ENCODE measurements at regions not wholly inside any gene's neighbourhood (a gene's known extent, or its start where the extent isn't known, plus 50 kb on each side); places are given as distances from the start of the nearest gene placed in this dataset.

DNA sequence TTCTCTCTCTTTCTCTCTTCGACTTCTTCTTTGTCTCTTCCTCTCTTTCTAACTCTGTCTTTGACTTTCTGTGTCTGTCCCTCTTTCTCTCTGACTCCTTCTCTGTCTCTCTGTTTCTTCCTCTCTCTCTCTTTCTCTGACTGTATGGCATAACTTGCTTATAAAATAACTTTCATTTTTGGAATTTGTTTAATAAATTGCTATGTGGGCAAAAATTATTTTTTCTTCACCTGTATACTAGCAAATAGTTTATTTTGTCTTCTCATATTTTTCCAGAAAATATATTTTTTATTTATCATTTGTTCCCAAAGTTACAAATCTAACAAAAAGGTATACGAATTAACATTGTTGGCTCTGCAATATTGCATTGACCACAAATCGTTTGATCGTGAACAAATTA, 305.7 kb upstream of the FAM98A start:
- TF ChIP-seq, protein P1, sequence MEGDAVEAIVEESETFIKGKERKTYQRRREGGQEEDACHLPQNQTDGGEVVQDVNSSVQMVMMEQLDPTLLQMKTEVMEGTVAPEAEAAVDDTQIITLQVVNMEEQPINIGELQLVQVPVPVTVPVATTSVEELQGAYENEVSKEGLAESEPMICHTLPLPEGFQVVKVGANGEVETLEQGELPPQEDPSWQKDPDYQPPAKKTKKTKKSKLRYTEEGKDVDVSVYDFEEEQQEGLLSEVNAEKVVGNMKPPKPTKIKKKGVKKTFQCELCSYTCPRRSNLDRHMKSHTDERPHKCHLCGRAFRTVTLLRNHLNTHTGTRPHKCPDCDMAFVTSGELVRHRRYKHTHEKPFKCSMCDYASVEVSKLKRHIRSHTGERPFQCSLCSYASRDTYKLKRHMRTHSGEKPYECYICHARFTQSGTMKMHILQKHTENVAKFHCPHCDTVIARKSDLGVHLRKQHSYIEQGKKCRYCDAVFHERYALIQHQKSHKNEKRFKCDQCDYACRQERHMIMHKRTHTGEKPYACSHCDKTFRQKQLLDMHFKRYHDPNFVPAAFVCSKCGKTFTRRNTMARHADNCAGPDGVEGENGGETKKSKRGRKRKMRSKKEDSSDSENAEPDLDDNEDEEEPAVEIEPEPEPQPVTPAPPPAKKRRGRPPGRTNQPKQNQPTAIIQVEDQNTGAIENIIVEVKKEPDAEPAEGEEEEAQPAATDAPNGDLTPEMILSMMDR (conservative IDR thresholded peaks at IDR 0.05; ENCODE audit: low read length): no peak
- no peak for TF ChIP-seq EZH2phosphoT487 (IDR thresholded peaks at IDR 0.05; ENCODE audit: borderline replicate concordance, low read depth, low read length)

Measured in OCI-LY7 (cell line).